Bronchial epithelial cell (primary cell): ENCODE measurements at regions not wholly inside any gene's neighbourhood (a gene's known extent, or its start where the extent isn't known, plus 50 kb on each side); places are given as distances from the start of the nearest gene placed in this dataset.
A peak's percentile ranks its signal among the peaks of the same experiment; 100 is the strongest.

ENCODE experiments used
- DNase-seq: peaks from one replicate; pipeline ENCODE4 v3.0.0-alpha.2; 2010; ENCODE audit warnings: low read depth
- FAIRE-seq: peaks from 2 replicates; lab custom pipeline; 2011; peaks lifted over from hg19 to GRCh38; lab: Jason Lieb, UNC
- H3K27me3 ChIP-seq: 2 replicates; pipeline ENCODE4 v1.5.1; 2011; ENCODE audit warnings: low read length; ENCODE audit not compliant: control insufficient read depth, insufficient read depth
- H3K36me3 ChIP-seq: 2 replicates; pipeline ENCODE4 v1.5.1; 2011; ENCODE audit warnings: low read length; ENCODE audit not compliant: control insufficient read depth, insufficient read depth
- H3K4me3 ChIP-seq: 2 replicates; pipeline ENCODE4 v1.5.1; 2011; ENCODE audit warnings: mild to moderate bottlenecking, low read depth, low read length, control low read depth
- TF ChIP-seq, protein P1 (sequence below): IDR thresholded peaks from 2 replicates; pipeline ENCODE4 v1.5.1; 2011; ENCODE audit warnings: mild to moderate bottlenecking, moderate library complexity, low read length, control low read depth, inconsistent platforms; ENCODE audit not compliant: insufficient read depth, severe bottlenecking

DNA sequence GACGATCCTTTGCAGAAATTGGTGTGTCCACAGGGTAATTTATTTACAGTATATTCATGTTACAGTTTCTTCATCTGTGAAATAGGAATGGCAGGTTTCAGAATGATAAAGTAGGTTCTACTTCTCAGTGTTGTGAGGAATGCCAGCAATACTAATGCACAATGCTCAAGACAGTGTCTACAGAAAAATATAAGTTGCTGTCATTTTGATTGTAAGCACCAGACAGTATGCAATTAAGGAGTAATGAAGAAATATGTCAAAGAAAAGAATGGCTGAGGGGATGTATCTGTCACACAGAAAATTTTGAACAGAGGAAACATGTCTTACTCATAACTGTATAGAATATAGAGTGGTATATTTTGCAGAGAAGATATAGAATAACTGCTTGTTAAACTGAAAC lies 525.4 kb downstream of the GALC start:
- FAIRE-seq, result no peak
- Histone ChIP-seq H3K36me3 (no peaks in the 10 kb centered on the region), H3K4me3 (no peak overlapping the region), H3K27me3 (no peaks in the 10 kb centered on the region)
- TF ChIP-seq, protein P1, sequence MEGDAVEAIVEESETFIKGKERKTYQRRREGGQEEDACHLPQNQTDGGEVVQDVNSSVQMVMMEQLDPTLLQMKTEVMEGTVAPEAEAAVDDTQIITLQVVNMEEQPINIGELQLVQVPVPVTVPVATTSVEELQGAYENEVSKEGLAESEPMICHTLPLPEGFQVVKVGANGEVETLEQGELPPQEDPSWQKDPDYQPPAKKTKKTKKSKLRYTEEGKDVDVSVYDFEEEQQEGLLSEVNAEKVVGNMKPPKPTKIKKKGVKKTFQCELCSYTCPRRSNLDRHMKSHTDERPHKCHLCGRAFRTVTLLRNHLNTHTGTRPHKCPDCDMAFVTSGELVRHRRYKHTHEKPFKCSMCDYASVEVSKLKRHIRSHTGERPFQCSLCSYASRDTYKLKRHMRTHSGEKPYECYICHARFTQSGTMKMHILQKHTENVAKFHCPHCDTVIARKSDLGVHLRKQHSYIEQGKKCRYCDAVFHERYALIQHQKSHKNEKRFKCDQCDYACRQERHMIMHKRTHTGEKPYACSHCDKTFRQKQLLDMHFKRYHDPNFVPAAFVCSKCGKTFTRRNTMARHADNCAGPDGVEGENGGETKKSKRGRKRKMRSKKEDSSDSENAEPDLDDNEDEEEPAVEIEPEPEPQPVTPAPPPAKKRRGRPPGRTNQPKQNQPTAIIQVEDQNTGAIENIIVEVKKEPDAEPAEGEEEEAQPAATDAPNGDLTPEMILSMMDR, result no peak
- DNase-seq, result no peak

DNA sequence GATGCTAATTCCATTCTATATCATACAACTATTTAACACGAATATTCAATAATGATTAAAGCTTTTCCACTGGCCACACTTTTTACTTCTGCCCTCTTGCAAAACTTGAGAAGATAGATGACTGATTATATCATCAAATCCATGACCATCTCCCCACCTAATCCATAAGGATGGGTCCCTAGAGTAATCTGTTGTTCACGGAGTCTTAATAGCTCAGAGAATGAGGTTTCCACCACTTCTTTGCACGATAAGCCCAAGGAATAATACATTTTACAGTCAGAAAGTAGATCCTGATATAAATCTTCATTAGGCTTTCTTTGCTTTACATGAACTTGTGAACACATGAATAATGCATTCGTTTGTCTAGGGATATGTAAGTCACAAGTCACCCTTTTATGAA lies 527.2 kb downstream of the GALC start:
- Histone ChIP-seq H3K4me3 (no peak overlapping the region), H3K27me3 (no peaks in the 10 kb centered on the region), H3K36me3 (no peaks in the 10 kb centered on the region)
- DNase-seq, result no peak
- FAIRE-seq, result no peak
- TF ChIP-seq, protein P1, result no peak

DNA sequence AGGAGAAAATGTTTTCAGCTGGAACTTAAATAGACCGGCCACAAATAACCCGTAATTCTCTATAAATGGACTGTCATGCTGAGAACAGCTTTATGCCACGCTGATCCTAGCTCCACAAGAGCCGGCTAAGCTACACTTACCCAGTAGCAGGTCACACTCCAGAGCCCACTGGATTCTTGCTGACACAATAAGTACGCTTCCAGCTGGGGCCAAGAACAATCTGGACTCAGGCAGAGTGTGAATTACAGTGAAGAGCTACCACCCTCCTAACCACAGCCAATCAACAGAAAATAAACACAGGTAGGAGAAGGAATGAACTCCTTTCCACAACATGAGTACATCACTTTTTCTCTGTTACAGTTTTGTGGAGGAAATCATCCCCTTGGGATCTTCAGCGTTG lies 531.3 kb downstream of the GALC start:
- no peak for FAIRE-seq
- Histone ChIP-seq H3K27me3 (no peaks in the 10 kb centered on the region), H3K4me3 (no peak overlapping the region), H3K36me3 (no peaks in the 10 kb centered on the region)
- TF ChIP-seq, protein P1, result no peak
- no peak for DNase-seq

DNA sequence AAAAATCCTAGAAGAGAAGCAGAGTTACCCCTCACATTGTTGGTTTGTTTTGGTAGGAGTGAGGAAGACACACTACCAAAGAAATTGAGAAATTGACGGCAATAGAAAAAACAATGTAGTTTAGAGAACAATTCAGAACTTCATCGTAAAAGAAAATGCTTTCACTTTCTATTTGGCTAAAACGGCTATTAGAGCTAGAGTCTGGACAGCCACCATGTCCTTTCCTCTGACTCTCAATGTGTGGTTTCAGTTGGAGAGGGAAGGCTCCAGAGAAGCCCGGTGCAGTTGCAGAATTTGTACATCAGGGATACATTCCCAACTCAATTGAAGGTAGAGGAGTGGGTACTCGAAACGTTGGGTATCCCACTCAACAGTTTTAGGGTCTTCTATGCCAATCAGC lies 535.3 kb downstream of the GALC start:
- FAIRE-seq (no peak), DNase-seq (no peak)
- Histone ChIP-seq H3K4me3 (no peak overlapping the region), H3K36me3 (no peaks in the 10 kb centered on the region), H3K27me3 (no peaks in the 10 kb centered on the region)
- TF ChIP-seq, protein P1, result no peak

DNA sequence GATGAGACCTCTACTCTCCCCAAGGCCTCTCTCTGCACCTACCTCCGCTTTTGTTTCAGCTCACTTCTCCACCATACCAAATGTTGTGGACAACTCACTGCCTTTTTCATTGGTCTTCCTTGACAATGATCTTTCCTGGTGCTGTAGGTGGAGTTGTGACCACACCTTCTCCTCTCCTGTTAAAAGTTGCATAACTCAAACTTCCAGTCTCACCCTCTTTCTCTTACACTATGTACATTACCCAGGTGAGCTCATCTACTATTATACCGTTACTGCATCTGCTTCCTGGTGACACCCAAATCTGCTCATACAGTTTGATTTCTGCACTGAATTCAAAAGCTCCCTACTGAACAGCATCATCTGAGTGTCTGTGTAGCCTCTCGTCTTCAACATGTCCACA lies 542.8 kb downstream of the GALC start:
- DNase-seq, result peak; percentile 72
- TF ChIP-seq, protein P1, result no peak

DNA sequence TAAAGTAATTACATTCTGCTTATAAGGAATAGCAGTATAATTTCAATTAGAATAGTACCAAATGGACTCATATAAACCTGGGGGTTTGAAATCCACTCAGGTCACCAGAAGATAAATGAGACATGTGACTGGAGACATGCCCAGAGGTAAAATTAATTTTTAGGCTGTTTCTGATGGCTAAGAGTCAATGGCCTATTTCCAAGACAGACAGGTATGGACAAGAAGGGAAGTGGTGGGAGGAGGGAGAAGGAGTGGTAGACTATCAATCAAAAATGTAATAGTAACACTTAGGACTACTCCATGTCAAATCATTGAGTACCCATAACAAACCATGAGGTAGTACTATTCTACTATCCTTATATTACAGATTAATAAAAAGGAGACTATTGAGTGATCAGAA lies 544.0 kb downstream of the GALC start:
- no peak overlapping the region for H3K4me3 ChIP-seq
- TF ChIP-seq, protein P1, result no peak
- DNase-seq (peak; percentile 59), FAIRE-seq (no peak)
- no peaks in the 10 kb centered on the region for H3K27me3 ChIP-seq
- H3K36me3 ChIP-seq, result no peaks in the 10 kb centered on the region

More for the DNA sequence above, 542.8 kb downstream of the GALC start:
- no peaks in the 10 kb centered on the region for H3K27me3 ChIP-seq
- H3K4me3 ChIP-seq, result no peak overlapping the region
- no peaks in the 10 kb centered on the region for H3K36me3 ChIP-seq
- peak; percentile 13 for FAIRE-seq
